SIG-M5 treated with dmso at 0.1 percent for 504 hours (cell line): ENCODE measurements at regions not wholly inside any gene's neighbourhood (a gene's known extent, or its start where the extent isn't known, plus 50 kb on each side); places are given as distances from the start of the nearest gene placed in this dataset.

Experiments used
- DNase-seq: peaks from one replicate; lab custom pipeline; 2025; ENCODE audit not compliant: unreplicated experiment; lab: John Stamatoyannopoulos, UW

DNA sequence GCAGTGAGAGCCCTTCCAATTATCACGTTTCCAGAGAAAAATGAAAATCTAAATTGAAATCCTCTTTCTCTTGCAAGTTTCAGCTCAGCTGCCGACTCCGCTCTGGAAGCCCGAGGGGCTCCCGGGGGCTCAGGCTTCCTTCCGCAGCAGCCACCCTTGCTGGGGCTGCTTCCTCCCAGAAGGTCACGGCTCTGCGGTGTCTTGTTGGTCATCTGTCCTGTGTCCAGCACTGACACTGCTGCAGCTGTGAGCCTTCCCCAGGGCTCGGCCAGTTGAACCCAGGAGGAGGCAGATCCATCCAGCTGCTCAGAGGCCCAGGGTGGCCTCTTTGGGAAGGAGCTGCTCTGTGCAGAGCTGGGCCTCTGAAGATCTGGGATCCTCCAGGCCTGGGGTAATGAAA, 1337.2 kb downstream of the TBC1D22A start:
- DNase-seq = no peak

DNA sequence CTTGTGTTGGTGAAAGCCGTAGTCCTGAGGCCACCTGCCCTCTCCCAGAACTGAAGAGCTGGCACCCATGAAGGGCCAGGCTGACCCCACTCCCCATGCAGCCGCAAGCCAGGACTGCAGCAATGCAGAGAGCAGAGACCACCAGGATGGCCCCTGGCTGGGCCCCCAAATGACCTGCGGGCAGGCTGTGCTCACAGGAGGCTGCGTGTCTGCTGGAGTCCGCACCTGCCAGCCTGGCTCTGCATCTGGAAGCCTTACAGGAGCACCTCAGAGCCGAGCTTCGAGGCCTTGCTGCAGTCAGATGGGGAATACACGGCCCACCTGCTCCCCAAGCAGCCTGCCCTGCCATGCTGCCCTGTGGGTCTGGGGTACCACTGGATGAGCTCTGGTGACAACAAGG, 1336.8 kb downstream of the TBC1D22A start:
- no peak for DNase-seq

DNA sequence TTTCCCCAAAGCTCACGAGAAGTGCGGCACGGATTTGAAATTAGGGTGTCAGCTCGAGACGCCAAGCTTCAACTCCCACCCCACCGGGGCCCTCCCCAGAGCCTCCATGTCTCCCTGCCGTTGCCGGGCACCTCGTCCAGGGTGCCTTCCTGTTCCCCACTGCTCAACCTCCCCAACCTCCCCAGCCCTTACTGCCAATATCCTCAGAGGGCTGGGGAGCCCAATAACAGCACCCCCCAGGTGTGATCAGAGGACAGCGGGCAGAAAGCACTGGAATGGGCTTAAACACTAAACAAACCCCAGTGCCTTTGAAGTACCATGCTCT, 1336.4 kb downstream of the TBC1D22A start:
- no peak for DNase-seq

DNA sequence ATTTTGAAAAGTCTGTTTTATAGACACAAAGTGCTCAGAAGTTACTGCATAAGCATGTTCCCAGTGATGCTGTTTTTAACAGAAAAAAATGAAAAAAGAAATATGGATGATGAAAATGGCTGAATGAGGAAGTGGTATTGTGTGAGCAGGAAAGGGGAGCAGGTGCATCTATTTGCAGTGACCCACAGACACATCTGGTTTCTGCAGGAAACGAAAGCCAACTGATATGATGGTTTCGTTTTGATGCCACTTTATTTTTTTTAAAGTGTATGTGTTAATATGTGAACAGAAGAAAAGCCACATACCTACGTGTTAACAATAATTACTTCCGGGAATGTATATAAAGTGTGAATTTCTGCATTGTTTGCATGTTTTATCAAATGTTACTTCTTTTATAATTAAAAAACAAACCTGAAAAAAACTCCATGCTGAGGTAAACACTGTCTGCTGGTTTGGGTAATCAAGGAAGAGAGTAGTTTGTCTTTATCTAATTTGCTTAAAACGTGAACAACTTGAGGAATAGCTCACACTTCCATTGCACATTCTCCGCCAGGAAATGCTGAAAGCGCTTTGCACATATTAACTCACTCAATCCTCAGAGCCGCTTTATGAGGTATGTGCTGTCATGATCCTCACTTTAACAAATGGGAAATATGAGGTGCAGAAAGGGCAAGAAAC, 1335.9 kb downstream of the TBC1D22A start:
- peak; percentile 41 for DNase-seq

DNA sequence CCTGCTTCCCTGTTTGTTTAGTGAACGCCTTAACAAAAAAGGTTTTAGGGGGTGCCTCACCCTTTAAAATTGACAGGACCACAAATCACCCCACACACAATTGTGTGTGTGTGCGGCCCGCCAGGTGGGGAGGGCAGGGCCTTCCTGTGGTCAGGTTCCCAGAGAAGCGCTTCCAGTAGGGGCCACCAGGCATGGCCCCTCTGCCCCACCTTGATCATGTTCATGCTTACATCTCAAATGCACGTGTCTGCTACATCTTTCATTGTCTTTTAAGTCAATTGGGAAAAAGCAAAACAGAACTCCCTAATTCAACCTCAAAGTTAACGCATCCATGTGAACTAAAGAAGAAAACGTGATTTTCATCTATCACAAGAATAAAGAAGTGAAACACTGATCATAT, 1335.3 kb downstream of the TBC1D22A start:
- DNase-seq = no peak

DNA sequence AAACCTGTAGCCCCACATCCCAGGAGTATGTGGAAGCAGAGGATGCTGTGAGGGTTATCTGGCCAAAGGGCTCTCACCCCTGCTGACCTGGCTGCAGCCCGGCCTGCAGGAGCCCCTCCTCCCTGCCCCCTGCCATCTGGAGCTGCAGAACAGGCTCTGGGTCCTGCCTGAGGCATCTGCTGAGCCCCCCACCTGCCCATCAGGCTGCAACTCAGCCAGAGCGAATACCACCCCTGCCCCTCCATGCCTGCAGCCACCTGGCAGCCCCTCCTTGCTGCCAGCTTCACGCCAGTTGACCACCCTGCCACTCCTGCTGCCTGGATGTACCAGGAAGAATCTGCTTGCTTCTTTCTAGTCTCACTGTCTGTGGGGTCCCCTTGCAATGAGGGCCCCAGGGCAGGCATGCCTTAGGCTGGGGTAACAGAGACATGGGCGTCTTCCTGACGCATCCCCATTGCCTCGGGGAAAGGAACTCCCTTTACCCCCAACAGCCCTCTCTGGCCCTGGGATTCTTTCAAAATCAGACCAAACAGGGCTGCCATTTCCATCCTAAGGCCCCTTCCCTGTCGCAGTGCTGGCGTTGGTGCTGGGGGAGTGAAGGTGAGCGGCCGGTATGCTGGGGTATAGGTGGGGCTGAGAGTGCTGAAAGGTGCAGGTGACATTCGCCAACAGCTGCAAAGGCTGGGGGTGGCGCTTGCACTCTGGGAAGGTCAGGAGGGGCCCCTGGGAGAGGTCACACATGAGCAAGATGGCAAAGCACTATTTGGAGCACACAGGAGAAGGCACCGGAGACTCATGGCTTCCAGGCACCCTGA, 1334.6 kb downstream of the TBC1D22A start:
- DNase-seq = no peak

DNA sequence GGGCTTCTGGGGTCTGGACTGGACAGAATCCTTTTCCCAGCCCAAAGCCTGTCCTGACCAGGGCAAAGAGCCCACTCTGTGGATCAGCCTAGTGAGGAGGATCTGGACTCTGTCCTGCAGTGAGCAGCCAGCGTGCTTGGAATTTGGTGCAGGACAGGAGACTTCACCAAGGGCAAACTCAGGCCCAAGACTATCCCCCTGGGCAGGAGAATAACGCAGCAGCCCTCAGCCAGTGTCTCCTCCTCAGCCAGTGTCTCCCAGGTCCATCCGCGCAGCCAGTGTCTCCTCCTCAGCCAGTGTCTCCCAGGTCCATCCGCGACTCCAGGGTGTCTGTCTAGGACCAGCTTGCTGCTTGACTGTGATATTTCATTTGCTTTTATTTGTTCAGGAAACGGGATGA, 1334.0 kb downstream of the TBC1D22A start:
- no peak for DNase-seq

DNA sequence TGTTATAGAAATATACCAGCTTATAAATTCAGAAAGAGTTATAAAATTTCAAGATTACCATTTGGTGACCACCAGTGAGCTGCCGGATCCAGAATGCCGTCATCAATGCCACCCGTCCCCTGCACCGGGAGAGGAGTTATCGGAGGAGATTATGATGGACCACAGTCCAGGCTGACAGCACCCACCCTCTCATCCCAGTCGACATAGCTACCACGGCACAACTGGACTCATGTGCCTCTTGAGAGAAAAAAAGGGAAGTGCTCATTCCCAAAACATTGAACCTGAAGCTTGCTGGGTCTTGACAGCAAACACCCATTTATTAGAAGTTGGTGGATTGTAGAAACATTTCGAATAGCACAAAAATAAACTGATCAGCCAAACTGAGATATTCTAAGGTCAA, 1331.5 kb downstream of the TBC1D22A start:
- no peak for DNase-seq

DNA sequence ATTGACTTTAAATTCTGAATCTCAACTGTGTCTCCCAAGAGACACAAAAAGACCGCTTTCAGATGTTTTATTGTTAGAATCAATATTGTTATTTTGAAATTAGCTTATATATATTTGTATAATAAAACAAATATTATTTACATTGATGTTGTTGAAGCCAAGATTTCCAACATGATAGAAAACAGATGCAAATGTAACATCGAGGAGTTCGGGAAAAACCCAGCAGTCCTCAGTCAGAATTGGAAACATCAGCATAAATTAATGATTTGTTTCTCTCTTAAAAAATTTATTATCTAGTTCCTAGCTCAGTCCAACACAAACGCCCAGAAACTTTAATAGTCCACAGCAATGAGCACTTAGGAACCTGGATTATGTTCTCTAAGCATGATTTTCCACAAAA, 1330.4 kb downstream of the TBC1D22A start:
- no peak for DNase-seq

DNA sequence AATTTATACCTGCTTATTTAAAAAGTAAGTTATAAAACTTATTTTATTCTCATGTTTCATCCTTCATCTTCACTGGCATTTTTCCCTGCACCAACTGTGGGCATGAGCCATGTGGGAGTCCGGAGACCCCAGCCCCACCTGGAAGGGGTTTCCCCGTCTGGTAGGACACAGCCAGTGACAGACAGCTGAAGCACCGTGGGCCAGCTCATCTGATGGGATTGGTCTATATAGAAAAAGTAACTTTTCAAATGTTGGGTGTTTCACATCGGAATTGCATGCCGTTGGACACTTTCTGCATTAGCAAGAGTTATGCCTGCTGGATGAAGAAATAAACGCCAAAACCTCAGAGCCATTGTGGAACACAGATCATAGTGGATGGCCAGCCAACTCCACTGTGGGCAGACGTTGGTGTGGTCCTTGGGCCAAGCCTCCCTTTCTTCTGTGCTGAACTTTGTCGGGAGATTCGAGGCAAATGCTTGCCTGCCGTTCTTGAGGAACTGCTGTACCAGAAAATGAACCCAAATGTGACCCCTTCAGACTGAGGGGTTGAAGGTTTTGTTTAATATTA, 1329.3 kb downstream of the TBC1D22A start:
- DNase-seq = no peak

DNA sequence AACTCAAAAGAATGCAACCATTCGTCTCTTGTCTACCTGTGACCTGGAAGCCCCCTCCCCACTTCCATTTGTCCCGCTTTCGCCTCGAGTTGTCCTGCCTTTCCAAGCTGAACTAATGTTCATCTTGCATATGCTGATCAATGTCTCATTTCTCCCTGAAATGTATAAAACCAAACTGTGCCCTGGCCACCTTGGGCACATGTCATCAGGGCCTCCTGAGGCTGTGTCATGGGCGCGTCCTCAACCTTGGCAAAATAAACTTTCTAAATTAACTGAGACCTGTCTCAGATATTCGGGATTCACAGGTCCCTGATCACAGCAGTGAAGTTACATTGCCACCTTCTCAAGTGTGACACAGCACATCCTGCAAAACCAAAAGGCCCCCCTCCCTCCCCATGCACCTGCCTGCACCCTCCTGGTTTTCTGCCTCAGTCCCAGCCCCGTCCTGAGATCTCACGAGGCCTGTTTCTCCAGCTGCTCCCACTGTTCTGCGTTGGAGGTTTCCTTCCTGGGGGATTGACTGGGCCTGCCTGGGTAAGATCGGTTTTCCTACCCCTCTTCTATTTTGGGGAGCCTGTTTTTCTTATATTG, 1328.7 kb downstream of the TBC1D22A start:
- DNase-seq = no peak

DNA sequence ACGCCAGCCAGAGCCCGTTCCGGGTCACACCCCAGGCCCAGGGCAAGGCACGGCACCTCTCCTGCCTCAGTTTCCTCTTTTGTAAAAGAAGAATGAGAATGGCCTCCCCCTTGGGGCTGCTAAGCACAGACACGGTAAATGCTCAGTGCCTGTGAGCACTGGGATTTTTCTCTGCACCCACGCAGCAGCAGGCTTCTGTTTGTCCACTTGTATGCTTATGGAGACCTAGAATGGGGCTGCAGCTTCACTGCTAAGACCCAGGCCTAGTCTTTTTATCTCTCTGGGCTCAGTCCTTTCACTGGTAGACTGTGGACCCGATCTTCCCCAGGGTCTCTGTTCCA, 1327.9 kb downstream of the TBC1D22A start:
- no peak for DNase-seq

DNA sequence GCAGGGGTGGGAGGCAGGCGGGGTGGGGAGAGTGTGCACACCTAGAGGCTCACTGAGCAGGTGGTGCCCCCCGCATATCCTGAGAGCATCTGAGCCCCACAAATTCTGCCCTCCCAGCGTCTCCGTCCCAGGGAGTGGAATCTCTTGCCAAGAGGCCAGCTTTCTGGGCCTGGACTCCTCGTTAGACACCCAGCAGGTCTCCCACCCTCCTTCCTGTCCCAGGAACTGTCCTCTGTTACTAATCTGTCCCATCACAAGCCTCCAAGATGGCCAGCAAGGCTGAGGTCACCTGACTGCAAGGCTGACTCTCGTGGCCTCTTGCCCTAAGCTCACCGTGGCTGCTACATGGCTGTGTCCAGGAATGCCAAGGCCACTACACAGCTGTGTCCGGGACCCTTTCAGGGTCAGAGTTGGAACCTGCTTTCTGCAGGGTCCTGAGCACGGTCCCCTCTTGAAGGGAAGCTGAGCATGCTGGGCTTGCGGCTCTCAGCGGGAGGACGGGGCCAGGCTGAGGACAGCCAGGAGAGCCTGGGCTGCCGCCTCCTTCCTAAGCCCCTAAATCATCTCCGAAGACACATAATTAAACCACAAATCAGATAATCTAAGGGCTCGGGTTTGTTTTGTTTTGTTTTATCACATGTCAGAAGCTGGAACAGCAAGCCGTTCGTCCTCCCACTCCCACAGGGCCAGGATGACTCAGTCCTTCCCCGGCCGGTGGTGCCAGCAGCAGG, 1327.3 kb downstream of the TBC1D22A start:
- DNase-seq = no peak

DNA sequence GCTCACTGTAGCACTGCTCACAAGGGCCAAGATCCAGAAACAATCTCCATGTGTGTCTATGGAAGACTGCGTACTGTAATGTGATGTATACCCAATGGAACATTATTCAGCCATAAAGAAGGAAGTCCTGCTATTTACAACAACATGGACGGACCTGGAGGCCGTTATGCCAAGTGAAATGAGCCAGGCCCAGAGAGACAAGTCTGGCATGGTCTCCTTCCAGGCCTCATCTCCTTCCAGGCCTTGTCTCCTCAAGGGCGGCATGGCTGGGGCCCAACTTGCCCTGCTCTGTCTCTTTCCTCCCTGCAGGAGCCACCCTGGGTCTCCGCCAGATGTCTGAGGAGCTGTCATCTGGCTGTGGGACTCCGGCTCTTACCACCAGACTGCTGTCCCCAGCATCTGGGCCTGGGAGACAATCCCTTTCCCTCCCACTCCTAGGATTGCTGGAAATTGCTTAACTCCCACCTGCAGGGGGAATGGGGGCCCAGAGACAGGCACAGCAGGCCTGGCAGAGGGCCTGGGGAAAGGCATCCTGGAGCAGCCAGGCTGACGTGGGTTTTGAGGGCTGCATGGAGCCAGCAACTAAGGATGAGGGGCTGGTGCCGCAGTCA, 1326.6 kb downstream of the TBC1D22A start:
- DNase-seq = no peak

DNA sequence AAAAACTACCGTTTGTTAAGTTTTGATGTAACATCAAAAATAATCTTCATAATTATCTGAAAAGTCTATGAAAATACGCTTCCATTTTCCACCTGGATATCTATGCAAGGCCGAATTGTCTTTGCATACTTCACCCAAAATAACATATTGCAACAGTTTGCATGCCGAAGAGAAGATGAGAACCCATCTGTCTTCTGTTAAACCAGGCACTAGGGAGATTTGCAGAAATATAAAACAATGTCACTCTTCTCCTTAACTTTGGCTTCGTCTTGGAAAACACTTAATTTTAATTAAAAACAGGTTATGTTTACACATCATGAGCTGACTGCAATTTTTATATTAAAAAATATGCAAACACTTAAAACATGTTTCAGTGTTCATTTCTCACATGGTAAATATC, 1325.8 kb downstream of the TBC1D22A start:
- no peak for DNase-seq

DNA sequence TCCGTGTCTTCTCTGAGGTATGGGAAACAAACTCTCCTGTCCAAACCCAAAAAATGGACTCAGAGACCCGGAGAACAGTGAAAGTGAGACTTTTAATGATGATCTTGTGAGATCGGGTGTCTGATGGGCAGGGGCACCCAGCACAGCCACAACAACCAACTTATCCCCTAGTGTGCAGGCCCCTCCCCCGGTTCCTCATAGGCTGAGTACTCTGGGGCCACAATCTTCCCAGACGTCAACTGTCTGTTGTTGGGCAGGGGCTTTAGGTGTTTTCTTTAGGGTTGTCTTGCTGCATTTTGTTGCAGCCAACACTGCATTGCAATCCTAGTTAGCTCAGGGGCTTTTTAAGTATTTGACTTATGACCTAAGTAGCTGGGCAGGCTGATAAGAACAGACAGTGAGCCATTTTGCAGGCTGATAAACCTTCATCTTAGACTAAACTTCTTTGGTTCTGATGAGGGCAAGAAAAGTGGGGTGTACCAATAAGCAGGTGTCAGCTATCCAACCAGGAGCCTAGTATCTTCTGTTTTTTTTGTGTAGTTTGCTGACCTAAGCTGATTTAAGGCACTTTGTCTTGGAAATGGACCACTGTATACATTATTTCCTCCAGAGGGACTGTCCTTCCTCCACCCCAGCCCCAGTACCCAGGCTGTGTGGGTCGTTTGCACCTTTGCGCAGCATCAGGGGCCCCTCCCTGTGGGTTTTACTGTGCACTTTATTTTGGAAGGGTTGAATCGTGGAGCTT, 1323.6 kb downstream of the TBC1D22A start:
- no peak for DNase-seq

DNA sequence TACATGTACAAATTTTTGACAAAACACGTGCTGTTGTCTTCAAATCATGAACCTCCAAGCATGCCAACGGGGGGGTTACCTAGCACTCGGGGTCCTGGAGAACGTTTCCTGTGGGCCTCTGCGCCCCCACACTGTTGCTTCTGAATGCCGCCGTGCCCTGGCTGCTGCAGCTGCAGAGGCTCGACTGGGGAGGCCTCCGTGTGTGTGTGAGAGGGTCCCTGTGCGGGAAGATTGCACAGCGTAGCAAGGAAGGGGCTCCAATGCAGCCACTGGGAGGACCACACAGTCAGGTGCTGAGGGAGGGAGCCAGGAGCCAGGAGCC, 1322.2 kb downstream of the TBC1D22A start:
- DNase-seq = no peak

DNA sequence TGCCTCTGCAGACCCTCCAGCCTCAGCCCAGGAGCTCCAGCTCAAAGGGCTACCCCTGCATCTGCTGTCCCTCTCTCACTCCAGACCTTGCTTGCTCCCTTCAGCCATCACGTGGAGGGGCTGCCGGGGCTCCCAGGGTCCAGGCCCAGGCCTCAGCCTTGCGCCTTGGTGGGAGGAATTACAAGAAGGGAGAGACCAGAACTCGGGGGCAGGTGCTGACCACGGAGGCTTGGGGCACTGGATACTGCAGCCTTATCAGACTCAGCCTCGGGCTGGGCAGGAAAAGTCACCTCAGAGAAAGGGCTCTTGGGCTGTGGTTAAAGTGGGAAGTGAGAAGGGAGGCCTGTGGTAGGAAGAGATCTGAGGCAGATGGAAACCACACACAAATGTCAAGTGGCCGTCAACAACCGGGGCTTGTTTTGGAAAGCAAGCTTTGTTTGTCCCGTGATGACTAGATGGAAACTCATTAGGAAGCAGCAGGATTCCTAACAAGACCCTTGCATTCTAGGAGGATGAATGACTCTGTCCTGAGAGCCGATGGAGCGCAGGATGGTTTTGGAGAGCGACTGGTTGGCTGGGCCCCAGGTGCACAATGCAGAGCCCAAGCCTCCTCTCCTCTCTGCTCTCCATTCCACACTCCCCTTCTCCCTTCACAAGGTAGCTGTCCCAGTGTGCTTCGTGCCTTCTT, 1321.7 kb downstream of the TBC1D22A start:
- DNase-seq = no peak

DNA sequence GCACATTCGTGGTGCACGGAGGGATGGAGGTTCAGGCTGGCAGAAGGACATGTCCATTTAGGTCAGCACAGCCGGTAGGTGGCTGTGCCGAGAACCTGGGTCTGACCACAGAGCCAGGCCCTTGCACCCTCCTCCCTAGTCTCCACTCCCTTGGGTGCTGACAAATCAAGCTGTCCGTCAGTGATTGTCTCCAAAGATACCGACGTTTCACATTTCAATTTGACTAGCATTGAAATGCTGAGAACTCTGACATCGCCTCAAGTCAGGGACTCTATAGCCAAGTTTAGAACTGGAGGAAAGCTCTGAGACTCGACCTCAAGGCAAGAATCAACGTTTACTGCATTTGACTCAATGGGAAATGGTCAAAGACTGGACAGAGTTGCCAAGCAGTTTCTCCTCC, 1321.1 kb downstream of the TBC1D22A start:
- DNase-seq = no peak

DNA sequence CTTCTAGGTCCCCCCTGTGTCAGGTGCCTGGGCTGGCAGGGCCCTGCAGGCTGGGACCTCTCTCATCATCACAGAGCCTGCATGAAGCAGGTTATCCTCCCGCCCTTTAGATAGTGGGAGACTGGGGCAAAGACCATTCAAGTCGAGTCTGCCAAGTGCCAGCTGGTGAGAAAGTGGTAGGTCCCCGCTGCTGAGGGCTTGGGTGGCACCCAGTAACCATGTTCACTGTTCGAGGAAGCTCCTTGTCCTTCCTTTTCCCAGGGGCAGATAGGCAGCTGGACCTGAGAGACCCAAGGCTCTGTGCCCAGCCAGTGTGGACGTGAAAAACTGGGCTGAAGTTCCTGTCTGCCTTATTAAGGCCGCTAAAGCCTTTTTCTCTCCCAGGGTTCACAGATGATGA, 1319.8 kb downstream of the TBC1D22A start:
- DNase-seq = no peak
